Tibial nerve (tissue), 3 donors: ENCODE measurements at regions not wholly inside any gene's neighbourhood (a gene's known extent, or its start where the extent isn't known, plus 50 kb on each side); places are given as distances from the start of the nearest gene placed in this dataset.

Experiments used
- CTCF ChIP-seq, 5 experiments: fragments of 200-600 bp in 3 of 5; fragments of 450-650 bp in 2 of 5; sonication (generic) in 3 of 5; IDR thresholded peaks; one replicate each; pipeline ENCODE4 v1.5.1; 2016 to 2019; ENCODE audit warnings: antibody characterized with exemption in 5 of 5, mild to moderate bottlenecking in 3 of 5, moderate library complexity in 2 of 5
- POLR2A ChIP-seq, 2 donors: fragments of 450-650 bp; IDR thresholded peaks; one replicate each; pipeline ENCODE4 v1.6.1; 2017; ENCODE audit warnings: antibody characterized with exemption in 2 of 2, mild to moderate bottlenecking in 2 of 2, moderate library complexity in 2 of 2

DNA sequence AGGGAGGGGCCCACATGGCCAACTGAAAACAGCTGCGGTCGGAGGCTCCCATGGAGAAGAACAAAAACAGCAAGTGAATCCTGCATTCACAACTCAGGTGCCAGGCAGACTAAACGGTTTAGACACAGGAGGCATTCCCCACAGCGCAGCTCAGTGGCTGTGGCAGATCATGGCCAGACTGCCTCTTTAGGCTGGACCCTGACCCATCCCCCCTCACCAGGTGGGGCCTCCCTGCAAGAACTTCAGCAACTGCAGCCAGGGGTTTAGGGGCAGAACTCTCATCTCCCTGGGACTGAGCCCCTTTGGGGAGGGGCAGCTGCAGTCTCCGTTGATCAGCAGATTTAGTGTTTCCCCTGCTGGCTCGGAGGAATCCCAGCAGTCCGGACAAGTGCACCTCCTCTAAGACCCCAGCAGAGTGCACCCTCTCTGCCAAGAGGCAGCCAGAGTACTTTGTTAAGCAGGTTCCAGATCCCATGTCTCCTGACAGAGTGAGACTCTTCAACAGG lies 346.7 kb downstream of the SS18 start:
- TF ChIP-seq CTCF (IDR thresholded peaks at IDR 0.05) (no peak), POLR2A (IDR thresholded peaks at IDR 0.05) (no peak)
